GM21423 (cell line): ENCODE measurements at regions not wholly inside any gene's neighbourhood (a gene's known extent, or its start where the extent isn't known, plus 50 kb on each side); places are given as distances from the start of the nearest gene placed in this dataset.

Experiments used
- ATAC-seq: cut with Tn5 transposase; IDR thresholded peaks from one replicate; pipeline ENCODE4 v1.9.1; 2021; ENCODE audit warnings: mild to moderate bottlenecking, moderate library complexity; ENCODE audit not compliant: unreplicated experiment

- no peak for ATAC-seq
Observed at GRCh38 chr2:19846567-19846966, 55.2 kb downstream of the TTC32 start.

- ATAC-seq: no peak
Observed at GRCh38 chr2:19846030-19846429, 55.8 kb downstream of the TTC32 start.

GRCh38 chr2:19845323-19845920, 56.4 kb downstream of the TTC32 start:
- no peak for ATAC-seq

GRCh38 chr2:19844750-19845149, 57.0 kb downstream of the TTC32 start:
- no peak for ATAC-seq

- no peak for ATAC-seq
Observed at GRCh38 chr2:19843992-19844515, 57.7 kb downstream of the TTC32 start.

GRCh38 chr2:19841918-19842693, 59.7 kb downstream of the TTC32 start:
- no peak for ATAC-seq

- ATAC-seq: no peak
Observed at GRCh38 chr2:19839438-19839837, 62.3 kb downstream of the TTC32 start.

- ATAC-seq: no peak
Observed at GRCh38 chr2:19838616-19839015, 63.2 kb downstream of the TTC32 start.

GRCh38 chr2:19837235-19837766, 64.5 kb downstream of the TTC32 start:
- no peak for ATAC-seq

- ATAC-seq: no peak
Observed at GRCh38 chr2:19835781-19836281, 66.0 kb downstream of the TTC32 start.

GRCh38 chr2:19833978-19834377, 67.8 kb downstream of the TTC32 start:
- ATAC-seq: no peak

GRCh38 chr2:19829672-19830071, 72.1 kb downstream of the TTC32 start:
- ATAC-seq: no peak

GRCh38 chr2:19826874-19827273, 74.9 kb downstream of the TTC32 start:
- ATAC-seq: no peak

- ATAC-seq: no peak
Observed at GRCh38 chr2:19823507-19823906, 78.3 kb downstream of the TTC32 start.

- ATAC-seq: no peak
Observed at GRCh38 chr2:19819097-19820065, 82.4 kb downstream of the TTC32 start.

GRCh38 chr2:19818543-19818942, 83.2 kb downstream of the TTC32 start:
- no peak for ATAC-seq

- no peak for ATAC-seq
Observed at GRCh38 chr2:19818039-19818438, 83.7 kb downstream of the TTC32 start.

GRCh38 chr2:19815746-19816145, 86.0 kb downstream of the TTC32 start:
- ATAC-seq: no peak

GRCh38 chr2:19812166-19812565, 89.6 kb downstream of the TTC32 start:
- ATAC-seq: no peak

- no peak for ATAC-seq
Observed at GRCh38 chr2:19811186-19811585, 90.6 kb downstream of the TTC32 start.

- ATAC-seq: no peak
Observed at GRCh38 chr2:19810637-19811036, 91.1 kb downstream of the TTC32 start.
